H1 (cell line): ENCODE measurements at regions not wholly inside any gene's neighbourhood (a gene's known extent, or its start where the extent isn't known, plus 50 kb on each side); places are given as distances from the start of the nearest gene placed in this dataset.

Experiments
- CTCF ChIA-PET: fragments of 300-600 bp; sonication (Branson Sonifier 250); formaldehyde crosslinking; loops from one replicate; lab custom pipeline; 2021; ENCODE audit not compliant: partially characterized antibody; lab: Charles Lee
- POLR2A ChIA-PET: fragments of 300-600 bp; sonication (Branson Sonifier 250); formaldehyde crosslinking; loops from one replicate; lab custom pipeline; 2021; ENCODE audit warnings: inconsistent platforms; ENCODE audit not compliant: partially characterized antibody; lab: Charles Lee
- DNase-seq, 2 experiments: peaks; one replicate each; pipeline versions ENCODE4 v3.0.0 to v3.0.0-alpha.2; 2010 to 2022; ENCODE audit warnings: low spot score in 2 of 2, low read depth in 1 of 2, mixed read lengths in 1 of 2
- FAIRE-seq: peaks from 2 replicates; lab custom pipeline; 2011; peaks lifted over from hg19 to GRCh38; lab: Jason Lieb, UNC
- H2AFZ ChIP-seq: 2 replicates; pipeline ENCODE4 v1.8.1; 2012; ENCODE audit warnings: low read length, inconsistent platforms
- H2AK5ac ChIP-seq: 2 replicates; pipeline ENCODE4 v1.6.1; 2013; ENCODE audit warnings: low read depth, low read length
- H2BK120ac ChIP-seq: replicated peaks from 2 replicates; pipeline ENCODE3; 2013; ENCODE audit warnings: low read depth, low read length, inconsistent platforms
- H2BK12ac ChIP-seq: 2 replicates; pipeline ENCODE4 v1.6.1; 2013; ENCODE audit warnings: low read depth, low read length
- H2BK15ac ChIP-seq: 2 replicates; pipeline ENCODE4 v1.6.1; 2013; ENCODE audit warnings: low read length
- H2BK20ac ChIP-seq: 2 replicates; pipeline ENCODE4 v1.6.1; 2013; ENCODE audit warnings: low read length
- H2BK5ac ChIP-seq: 2 replicates; pipeline ENCODE4 v1.6.1; 2013; ENCODE audit warnings: low read depth, low read length
- H3K14ac ChIP-seq: 2 replicates; pipeline ENCODE4 v1.6.1; 2013; ENCODE audit warnings: inconsistent platforms; ENCODE audit not compliant: insufficient read length
- H3K18ac ChIP-seq: 2 replicates; pipeline ENCODE4 v1.6.1; 2013; ENCODE audit warnings: low read length; ENCODE audit errors: extremely low read depth
- H3K23ac ChIP-seq: 2 replicates; pipeline ENCODE4 v1.6.1; 2013; ENCODE audit warnings: inconsistent platforms; ENCODE audit not compliant: insufficient read length
- H3K23me2 ChIP-seq: 2 replicates; pipeline ENCODE4 v1.6.1; 2013; ENCODE audit warnings: low read depth, low read length
- H3K27ac ChIP-seq: 2 replicates; pipeline ENCODE4 v1.6.1; 2011; ENCODE audit warnings: low read depth, low read length, inconsistent platforms
- H3K27me3 ChIP-seq, 4 experiments: replicated peaks in 1 of 4; 1 replicate in 1 of 4; 2 replicates in 3 of 4; pipeline versions ENCODE4 v1.6.1 to v1.8.1; 2011 to 2013; ENCODE audit warnings: low read length in 3 of 4, mild to moderate bottlenecking in 3 of 4, inconsistent platforms in 2 of 4, mixed read lengths in 2 of 4, moderate library complexity in 1 of 4; ENCODE audit not compliant: control insufficient read depth in 3 of 4, insufficient read depth in 3 of 4; ENCODE audit errors: extremely low read depth in 1 of 4
- H3K36me3 ChIP-seq, 4 experiments: 2 replicates each; pipeline versions ENCODE4 v1.6.1 to v1.8.1; 2011 to 2013; ENCODE audit warnings: mild to moderate bottlenecking in 4 of 4, low read length in 3 of 4, moderate library complexity in 2 of 4, control low read depth in 1 of 4, inconsistent platforms in 1 of 4; ENCODE audit not compliant: insufficient read depth in 4 of 4, control insufficient read depth in 2 of 4
- H3K4ac ChIP-seq: replicated peaks from 2 replicates; pipeline ENCODE3; 2013; ENCODE audit warnings: low read length, low read depth, mixed read lengths, inconsistent platforms; ENCODE audit not compliant: insufficient read length
- H3K4me1 ChIP-seq, 4 experiments: replicated peaks in 1 of 4; 1 replicate in 1 of 4; 2 replicates in 3 of 4; pipeline versions ENCODE4 v1.6.1 to v1.8.1; 2011 to 2013; ENCODE audit warnings: low read length in 3 of 4, inconsistent platforms in 2 of 4, mixed read lengths in 1 of 4; ENCODE audit not compliant: insufficient read depth in 4 of 4, control insufficient read depth in 3 of 4
- H3K4me2 ChIP-seq, 2 experiments: 2 replicates each; pipeline versions ENCODE4 v1.6.1 to v1.8.1; 2011 to 2013; ENCODE audit warnings: low read depth in 2 of 2, low read length in 2 of 2, control low read depth in 1 of 2, inconsistent platforms in 1 of 2, mild to moderate bottlenecking in 1 of 2; ENCODE audit not compliant: insufficient read depth in 1 of 2
- H3K4me3 ChIP-seq, 4 experiments: fragments of 200-600, 300-600 bp in 1 of 4; sonication (generic), shearing (Covaris generic), sonication (Bioruptor Twin) in 1 of 4; 2 replicates each; pipeline versions ENCODE4 v1.5.1 to v1.8.1; 2011 to 2016; ENCODE audit warnings: low read length in 4 of 4, low read depth in 3 of 4, control low read depth in 2 of 4, inconsistent platforms in 2 of 4, mild to moderate bottlenecking in 2 of 4, mixed read lengths in 1 of 4, moderate library complexity in 1 of 4; ENCODE audit not compliant: insufficient read depth in 2 of 4; ENCODE audit errors: extremely low read depth in 1 of 4
- H3K56ac ChIP-seq: replicated peaks from 2 replicates; pipeline ENCODE3; 2013; ENCODE audit warnings: low read depth, mild to moderate bottlenecking, mixed read lengths, low read length, inconsistent platforms; ENCODE audit not compliant: insufficient read length
- H3K79me1 ChIP-seq: 2 replicates; pipeline ENCODE4 v1.6.1; 2013; ENCODE audit warnings: low read depth, low read length, control low read depth
- H3K79me2 ChIP-seq, 2 experiments: 2 replicates each; pipeline versions ENCODE4 v1.6.1 to v1.8.1; 2012 to 2013; ENCODE audit warnings: low read length in 2 of 2, mild to moderate bottlenecking in 2 of 2, inconsistent platforms in 1 of 2; ENCODE audit not compliant: insufficient read depth in 2 of 2, control insufficient read depth in 1 of 2
- H3K9ac ChIP-seq, 4 experiments: replicated peaks in 1 of 4; 1 replicate in 1 of 4; 2 replicates in 3 of 4; pipeline versions ENCODE4 v1.6.1 to v1.8.1; 2011 to 2013; ENCODE audit warnings: low read depth in 3 of 4, low read length in 3 of 4, control low read depth in 2 of 4, mild to moderate bottlenecking in 2 of 4, moderate library complexity in 2 of 4, inconsistent platforms in 1 of 4; ENCODE audit errors: extremely low read depth in 1 of 4
- H3K9me3 ChIP-seq, 2 experiments: 2 replicates each; pipeline versions ENCODE4 v1.6.1 to v1.8.1; 2012 to 2013; ENCODE audit warnings: mild to moderate bottlenecking in 2 of 2, moderate library complexity in 2 of 2, control low read depth in 1 of 2, inconsistent platforms in 1 of 2, low read depth in 1 of 2, low read length in 1 of 2, mixed read lengths in 1 of 2; ENCODE audit not compliant: insufficient read depth in 2 of 2
- H4K20me1 ChIP-seq, 2 experiments: replicated peaks in 1 of 2; 2 replicates each; pipeline versions ENCODE3 to v1.8.1; 2011 to 2013; ENCODE audit warnings: inconsistent platforms in 2 of 2, low read length in 2 of 2, mild to moderate bottlenecking in 1 of 2; ENCODE audit not compliant: insufficient read depth in 2 of 2, control insufficient read depth in 1 of 2
- H4K5ac ChIP-seq: 2 replicates; pipeline ENCODE4 v1.6.1; 2013; ENCODE audit warnings: low read length, low read depth, mixed read lengths, inconsistent platforms; ENCODE audit not compliant: insufficient read length
- H4K8ac ChIP-seq: 2 replicates; pipeline ENCODE4 v1.8.0; 2013; ENCODE audit warnings: mild to moderate bottlenecking, moderate library complexity, low read length, inconsistent platforms; ENCODE audit not compliant: insufficient read depth; ENCODE audit errors: extremely low read depth
- H4K91ac ChIP-seq: replicated peaks from 2 replicates; pipeline ENCODE3; 2013; ENCODE audit warnings: low read length, mixed read lengths, inconsistent platforms; ENCODE audit not compliant: insufficient read length
- CBX8 ChIP-seq: fragments of 300-800, 300-1000 bp; sonication (generic); IDR thresholded peaks from 2 replicates; pipeline ENCODE4 v1.7.1; 2016; ENCODE audit warnings: low read depth, low read length, borderline replicate concordance
- HDAC6 ChIP-seq: IDR thresholded peaks from one replicate; pipeline ENCODE4 v1.7.1; 2012; ENCODE audit warnings: low read depth, mild to moderate bottlenecking, inconsistent platforms, low read length, moderate library complexity
- RBBP5 ChIP-seq: IDR thresholded peaks from 2 replicates; pipeline ENCODE4 v1.7.1; 2012; ENCODE audit warnings: low read depth, mild to moderate bottlenecking, inconsistent platforms, low read length, moderate library complexity, borderline replicate concordance
- RFX5 ChIP-seq: IDR thresholded peaks from 2 replicates; pipeline ENCODE4 v1.6.1; 2011; ENCODE audit warnings: low read depth, low read length, improper control_type of control experiment, borderline replicate concordance
- SAP30 ChIP-seq: fragments of 300-600 bp; sonication (generic); IDR thresholded peaks from 2 replicates; pipeline ENCODE4 v1.7.1; 2012; ENCODE audit warnings: low read length, moderate library complexity, mild to moderate bottlenecking, inconsistent platforms; ENCODE audit not compliant: insufficient read depth, insufficient replicate concordance
- SP4 ChIP-seq: IDR thresholded peaks from 2 replicates; pipeline ENCODE4 v1.6.1; 2012; ENCODE audit warnings: low read length, inconsistent platforms
- WGBS, 2 experiments: shearing (Covaris generic) in 1 of 2; methylation state at CpG; one replicate each; pipeline versions ENCODE4 v1.1.6 to v1.1.7; 2013 to 2015; ENCODE audit warnings: low lambda C conversion rate in 2 of 2, mixed read lengths in 2 of 2, inconsistent platforms in 1 of 2, low coverage in 1 of 2, missing lambda C conversion rate in 1 of 2; ENCODE audit not compliant: insufficient replicate concordance in 2 of 2, insufficient coverage in 1 of 2, insufficient read length in 1 of 2; ENCODE audit errors: extremely low coverage in 1 of 2, missing lambda C conversion rate in 1 of 2; 5-methylcytosine and 5-hydroxymethylcytosine counted together

GRCh38 chr22:48098243-48098920 lies 1335.9 kb downstream of the TBC1D22A start:
- Histone ChIP-seq H4K20me1 (no peaks in the 10 kb centered on the region), H3K14ac (no peak overlapping the region), H3K23me2 (no peaks in the 10 kb centered on the region), H3K79me2 (no peaks in the 10 kb centered on the region), H4K91ac (no peak overlapping the region), H2AFZ (no peak overlapping the region), H3K4me2 (no peak overlapping the region), H3K4ac (no peak overlapping the region), H2BK120ac (no peak overlapping the region), H4K5ac (no peak overlapping the region), H3K56ac (no peak overlapping the region), H3K18ac (no peak overlapping the region), H2BK20ac (no peak overlapping the region), H3K79me1 (no peaks in the 10 kb centered on the region), H3K9me3 (peaks cover 0 to 2% of the 10 kb centered on the region in 2 experiments; a peak in 1 of 4 replicates), H3K23ac (no peak overlapping the region), H3K9ac (no peak overlapping the region), H2BK15ac (no peak overlapping the region), H2BK5ac (no peak overlapping the region), H3K27me3 (no peaks in the 10 kb centered on the region), H3K4me3 (no peak overlapping the region), H4K8ac (no peak overlapping the region), H2BK12ac (no peak overlapping the region), H3K4me1 (peaks cover 0 to 9% (median 0%) of the 10 kb centered on the region in 4 experiments; a peak in 2 of 7 replicates), H3K27ac (no peak overlapping the region), H3K36me3 (no peaks in the 10 kb centered on the region), H2AK5ac (no peak overlapping the region)
- FAIRE-seq (no peak), DNase-seq (no peak)
- CTCF ChIA-PET, result no interaction called here
- POLR2A ChIA-PET, result no interaction called here
- WGBS, 2 experiments, result 93% methylated on average over 8 of the region's 8 CpGs; no CpG with 5 or more reads in 1 of the 2 experiments
- TF ChIP-seq RFX5, result no peak
- TF ChIP-seq SAP30, result no peak
- no peak for TF ChIP-seq HDAC6
- TF ChIP-seq SP4, result no peak
- TF ChIP-seq CBX8, result no peak
- no peak for TF ChIP-seq RBBP5
